GM18526 (cell line): ENCODE measurements at regions not wholly inside any gene's neighbourhood (a gene's known extent, or its start where the extent isn't known, plus 50 kb on each side); places are given as distances from the start of the nearest gene placed in this dataset.

ENCODE experiments used
- POLR2A ChIP-seq: IDR thresholded peaks from 3 replicates; pipeline ENCODE4 v1.6.1; 2011; ENCODE audit not compliant: insufficient read length; ENCODE audit errors: extremely low read depth

DNA sequence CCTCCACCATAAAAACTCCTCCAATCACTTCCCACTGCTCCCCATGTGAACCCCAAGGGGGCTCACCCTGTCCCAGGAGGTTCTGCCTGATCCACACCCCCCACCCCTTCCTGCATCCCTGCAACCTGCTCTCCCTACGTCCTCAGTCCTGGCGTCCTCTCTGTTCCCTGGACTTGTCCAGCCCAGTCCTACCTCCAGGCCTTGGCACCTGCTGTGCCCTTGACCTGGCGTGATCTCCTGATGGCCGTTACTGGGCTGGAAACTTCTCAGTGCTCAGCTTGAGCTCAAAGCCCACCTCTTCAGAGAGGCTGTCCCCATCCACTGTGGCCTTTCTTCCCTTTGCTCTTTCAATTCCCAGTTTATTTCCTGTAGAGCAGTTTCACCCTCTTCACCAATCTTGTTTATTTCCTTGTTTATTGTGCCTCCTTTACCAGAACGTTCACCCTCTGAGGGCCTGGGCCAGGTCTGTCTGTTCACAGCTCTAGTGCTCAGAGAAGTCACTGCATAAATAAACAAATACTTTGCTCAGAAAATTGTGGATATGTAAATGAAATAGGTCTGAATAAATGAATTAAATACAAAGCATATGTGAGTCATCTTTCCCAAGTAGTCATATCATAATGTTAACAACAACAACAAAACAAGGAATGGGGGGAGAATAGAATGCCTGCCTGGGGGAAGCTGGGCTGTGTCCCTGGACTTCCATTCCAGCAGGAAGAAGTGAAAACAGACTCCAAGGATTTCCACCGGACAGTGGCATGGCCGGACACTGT is 175.7 kb upstream of the SULF2 start:
- no peak for TF ChIP-seq POLR2A

DNA sequence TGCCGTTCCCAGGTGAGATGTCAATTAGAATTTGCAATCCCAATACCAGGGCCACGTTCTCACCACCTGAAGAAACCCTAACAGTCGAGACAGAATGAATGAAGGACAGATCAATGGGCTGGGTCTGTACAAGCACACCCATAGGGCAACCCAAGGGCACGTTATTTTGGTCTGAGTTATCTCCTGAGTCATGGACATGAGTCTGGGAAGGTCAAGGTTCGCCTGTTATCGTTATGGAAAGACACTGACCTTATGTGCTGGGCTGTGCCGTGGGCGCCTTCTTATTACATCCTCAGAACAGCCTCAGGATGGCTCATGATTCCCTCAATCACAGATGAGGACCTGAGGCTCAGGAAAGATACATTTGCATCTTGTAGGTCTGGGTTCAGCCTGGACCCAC is 175.0 kb upstream of the SULF2 start:
- no peak for TF ChIP-seq POLR2A

GRCh38 chr20:47957135-47957534 is 171.9 kb upstream of the SULF2 start:
- no peak for TF ChIP-seq POLR2A

DNA sequence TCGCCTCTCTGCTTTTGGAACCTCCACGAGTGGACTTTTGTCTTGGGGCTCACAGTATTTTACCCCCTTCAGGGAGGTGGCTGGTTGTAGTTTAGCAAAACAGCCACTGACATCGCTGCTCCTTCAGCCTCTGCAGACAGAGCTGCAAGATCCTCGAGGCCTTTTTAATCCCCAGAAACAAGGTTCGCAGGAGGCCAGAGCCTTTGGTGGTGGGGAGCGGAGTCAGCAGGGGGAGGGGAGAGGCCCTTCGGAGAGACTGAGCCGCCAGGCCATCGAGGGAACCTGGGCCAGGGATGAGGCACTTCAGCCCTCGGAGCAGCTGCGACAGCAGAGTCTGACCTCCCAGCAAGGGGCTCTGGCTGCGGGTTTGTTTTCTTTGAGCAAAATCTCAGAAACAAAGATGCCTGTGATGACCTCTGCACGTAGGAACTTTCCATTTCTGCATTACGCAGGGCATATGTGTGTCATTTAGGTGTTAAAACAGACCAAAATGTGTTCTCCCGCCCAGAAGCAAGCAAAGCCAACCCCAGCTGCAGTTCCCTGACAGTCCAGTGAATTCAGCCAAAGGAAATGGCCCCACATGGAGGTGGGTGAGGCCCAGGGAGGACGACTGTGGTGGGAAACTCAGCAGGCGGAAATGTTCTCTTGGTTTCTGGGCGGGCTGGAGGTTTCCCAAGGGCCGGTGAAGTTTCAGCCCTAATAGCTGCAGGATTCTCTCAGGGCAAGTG is 171.2 kb upstream of the SULF2 start:
- no peak for TF ChIP-seq POLR2A

DNA sequence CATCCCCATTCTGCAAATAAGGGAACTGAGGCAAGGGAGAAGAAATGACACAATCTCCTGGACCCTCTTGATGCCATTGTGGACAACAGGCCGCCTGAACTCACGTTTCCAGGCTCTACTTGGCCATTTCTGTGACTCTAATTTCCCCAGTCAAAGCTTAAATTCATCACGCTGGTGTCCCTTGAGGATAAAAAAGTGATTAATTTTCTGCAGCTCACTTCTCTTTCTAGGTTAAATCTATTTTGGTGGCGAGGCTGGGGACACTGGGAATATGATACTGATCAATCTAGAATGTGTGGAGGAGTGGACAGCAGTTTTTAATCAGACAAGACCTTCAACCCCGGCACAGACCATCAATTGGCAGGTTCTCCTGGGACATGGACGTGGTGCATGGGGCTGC is 168.2 kb upstream of the SULF2 start:
- no peak for TF ChIP-seq POLR2A

GRCh38 chr20:47952023-47952564 is 166.8 kb upstream of the SULF2 start:
- TF ChIP-seq POLR2A = no peak

DNA sequence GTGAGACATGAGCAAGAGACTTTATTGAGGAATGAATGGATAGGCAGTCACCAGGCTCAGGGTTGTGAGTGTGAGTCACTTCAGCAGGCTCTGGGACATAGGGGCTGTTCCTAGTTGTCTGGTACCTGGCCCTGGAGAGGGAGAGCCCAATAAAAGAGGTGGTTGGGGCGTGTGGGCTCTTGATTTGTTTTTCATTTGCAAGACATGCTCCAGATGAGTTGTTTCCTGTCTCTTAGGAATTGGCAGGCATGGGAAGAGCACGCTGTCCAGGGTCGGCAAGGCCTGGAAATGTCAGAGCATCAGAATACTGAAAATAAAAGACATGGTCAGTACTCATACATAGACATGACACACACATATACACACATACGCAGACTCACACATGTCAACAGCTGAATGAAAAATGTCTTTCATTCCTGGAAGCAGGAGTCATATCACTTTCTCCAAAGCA is 166.3 kb upstream of the SULF2 start:
- no peak for TF ChIP-seq POLR2A

- TF ChIP-seq POLR2A = no peak
These were observed 165.6 kb upstream of the SULF2 start for GRCh38 chr20:47950913-47951283.

DNA sequence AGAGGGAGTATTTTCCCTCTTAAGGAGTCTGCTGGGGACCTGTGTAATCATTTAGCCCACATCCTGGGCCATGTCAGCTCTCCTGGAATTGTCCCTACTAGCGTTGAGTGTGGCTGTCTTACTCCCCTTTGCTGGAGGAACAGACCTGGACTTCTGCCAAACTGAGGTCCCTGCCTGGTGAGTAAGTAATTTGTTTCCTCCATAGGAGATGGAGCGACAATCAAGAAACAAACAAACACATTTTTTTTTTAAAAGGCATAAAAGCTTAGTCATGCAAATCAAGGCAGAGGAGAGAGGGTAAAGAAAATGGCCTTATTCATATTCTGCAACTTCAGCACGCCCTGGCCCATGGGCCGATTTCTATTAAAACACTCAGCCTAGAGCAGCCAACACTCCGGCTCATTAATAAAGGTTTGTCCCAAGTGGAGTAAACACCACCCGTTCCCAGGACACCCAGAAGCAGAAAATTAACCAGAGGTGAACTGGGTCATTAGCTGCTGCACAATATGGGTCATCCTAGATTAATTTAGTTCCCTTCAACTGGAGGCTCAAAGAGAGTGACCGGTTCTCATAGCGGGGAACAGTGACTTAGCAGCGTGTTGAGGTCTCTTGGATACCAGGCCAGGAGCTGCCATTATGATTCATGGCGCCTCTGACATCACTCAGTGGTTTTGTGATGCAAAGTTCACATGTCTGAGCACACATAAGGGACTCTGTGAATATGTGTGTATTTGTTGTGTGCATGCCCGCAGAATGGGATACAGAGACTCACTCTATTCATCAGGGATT is 165.0 kb upstream of the SULF2 start:
- TF ChIP-seq POLR2A = no peak

- no peak for TF ChIP-seq POLR2A
These were observed 163.9 kb upstream of the SULF2 start for GRCh38 chr20:47949230-47949629.

DNA sequence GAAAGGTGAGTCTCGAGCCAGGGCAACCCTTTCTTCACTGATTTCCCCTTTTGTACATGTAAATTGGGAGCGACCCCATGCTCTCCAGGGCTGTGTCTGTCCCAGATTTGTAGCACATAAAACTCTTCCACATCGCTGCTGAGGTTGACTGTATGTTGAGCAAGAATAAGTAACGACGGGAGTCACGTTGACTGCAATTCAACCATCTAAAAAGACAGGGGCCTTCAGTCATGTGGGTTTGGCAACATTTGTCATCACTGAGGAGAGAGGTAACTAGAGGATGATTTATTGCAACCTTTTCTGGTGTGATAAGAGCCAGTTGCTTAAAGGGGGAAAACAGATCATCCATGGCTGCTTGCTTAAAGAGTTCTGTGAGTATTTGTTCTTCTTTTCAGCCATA is 159.4 kb upstream of the SULF2 start:
- TF ChIP-seq POLR2A = no peak

GRCh38 chr20:47941869-47942268 is 156.6 kb upstream of the SULF2 start:
- TF ChIP-seq POLR2A = no peak

DNA sequence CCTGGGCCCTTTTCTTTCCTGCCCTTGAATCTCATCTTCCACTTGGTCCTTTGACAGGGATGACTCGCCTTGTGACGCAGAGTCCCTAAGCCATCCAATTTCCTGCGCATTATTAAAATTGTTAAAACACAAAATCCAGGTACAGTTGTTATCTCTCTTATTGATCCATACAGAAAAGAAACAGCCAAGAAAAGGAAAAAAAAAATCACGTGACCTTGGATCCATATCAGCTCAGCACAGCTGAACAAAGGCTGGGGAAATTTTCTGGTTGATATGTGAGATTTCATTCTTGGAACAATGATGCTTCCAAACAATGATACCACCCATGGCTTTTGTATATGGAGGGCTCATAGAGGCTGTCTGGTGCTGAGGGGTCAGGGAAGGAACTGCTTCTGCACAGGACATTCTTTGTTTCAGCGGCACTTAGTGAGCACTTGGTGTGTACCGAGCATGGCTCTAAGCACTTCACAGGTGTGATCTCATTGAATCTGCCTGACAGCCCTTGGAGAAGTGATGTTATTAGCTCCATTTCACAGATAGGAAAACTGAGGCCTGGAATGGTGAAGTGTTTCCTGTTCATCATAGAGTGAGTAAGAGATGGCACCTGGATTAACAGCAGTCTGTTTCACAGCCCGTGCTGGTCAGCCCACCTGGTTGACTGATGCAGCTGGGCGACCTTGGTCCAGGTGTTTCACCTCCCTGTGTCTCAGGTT is 155.0 kb upstream of the SULF2 start:
- TF ChIP-seq POLR2A = no peak

GRCh38 chr20:47936612-47937011 is 151.3 kb upstream of the SULF2 start:
- no peak for TF ChIP-seq POLR2A

- TF ChIP-seq POLR2A = no peak
These were observed 149.5 kb upstream of the SULF2 start for GRCh38 chr20:47934761-47935160.
